ENCODE measurements at regions not wholly inside any gene's neighbourhood (a gene's known extent, or its start where the extent isn't known, plus 50 kb on each side); places are given as distances from the start of the nearest gene placed in this dataset.

- TF ChIP-seq CTCF (IDR thresholded peaks at IDR 0.05; ENCODE audit: poor library complexity): no peak
- no peak for TF ChIP-seq EZH2phosphoT487 (IDR thresholded peaks at IDR 0.05; ENCODE audit: low read depth, severe bottlenecking, unreplicated experiment)
- TF ChIP-seq EZH2 (IDR thresholded peaks at IDR 0.05; ENCODE audit: borderline replicate concordance): no peak
Observed at GRCh38 chr9:135422341-135422944, 57.1 kb upstream of the PPP1R26 start.
